NCI-H146 treated with DMSO at 0.1 percent for 48 hours (cell line): ENCODE measurements at regions not wholly inside any gene's neighbourhood (a gene's known extent, or its start where the extent isn't known, plus 50 kb on each side); places are given as distances from the start of the nearest gene placed in this dataset.

Experiments
- DNase-seq: peaks from one replicate; lab custom pipeline; 2025; ENCODE audit not compliant: unreplicated experiment; lab: John Stamatoyannopoulos, UW

GRCh38 chr3:148004331-148004730 lies 595.2 kb downstream of the ZIC1 start:
- no peak for DNase-seq

- DNase-seq, result no peak
Measured at GRCh38 chr3:148005456-148005855, 596.3 kb downstream of the ZIC1 start.

- no peak for DNase-seq
Measured at GRCh38 chr3:148006508-148006907, 597.3 kb downstream of the ZIC1 start.

- no peak for DNase-seq
Measured at GRCh38 chr3:148008591-148008990, 599.4 kb downstream of the ZIC1 start.

GRCh38 chr3:148020861-148021260 lies 611.7 kb downstream of the ZIC1 start:
- DNase-seq, result no peak

- no peak for DNase-seq
Measured at GRCh38 chr3:148021381-148021780, 612.2 kb downstream of the ZIC1 start.

GRCh38 chr3:148023994-148024393 lies 614.8 kb downstream of the ZIC1 start:
- DNase-seq, result no peak

GRCh38 chr3:148026009-148026588 lies 616.9 kb downstream of the ZIC1 start:
- DNase-seq, result no peak

- DNase-seq, result no peak
Measured at GRCh38 chr3:148030975-148031374, 621.8 kb downstream of the ZIC1 start.

- DNase-seq, result no peak
Measured at GRCh38 chr3:148034353-148034752, 625.2 kb downstream of the ZIC1 start.

GRCh38 chr3:148036331-148036876 lies 627.2 kb downstream of the ZIC1 start:
- DNase-seq, result no peak

- DNase-seq, result no peak
Measured at GRCh38 chr3:148042663-148043445, 633.7 kb downstream of the ZIC1 start.

- DNase-seq, result no peak
Measured at GRCh38 chr3:148044151-148044550, 635.0 kb downstream of the ZIC1 start.

- no peak for DNase-seq
Measured at GRCh38 chr3:148054999-148055398, 642.7 kb upstream of the AGTR1 start.

GRCh38 chr3:148062590-148062989 lies 635.1 kb upstream of the AGTR1 start:
- DNase-seq, result no peak

- DNase-seq, result no peak
Measured at GRCh38 chr3:148066802-148067201, 630.9 kb upstream of the AGTR1 start.

- no peak for DNase-seq
Measured at GRCh38 chr3:148068466-148068865, 629.2 kb upstream of the AGTR1 start.

GRCh38 chr3:148070041-148070440 lies 627.7 kb upstream of the AGTR1 start:
- no peak for DNase-seq

- DNase-seq, result no peak
Measured at GRCh38 chr3:148073721-148074456, 623.8 kb upstream of the AGTR1 start.

GRCh38 chr3:148074946-148075345 lies 622.8 kb upstream of the AGTR1 start:
- peak; percentile 30 for DNase-seq

GRCh38 chr3:148075771-148076716 lies 621.7 kb upstream of the AGTR1 start:
- DNase-seq, result peak; percentile 76
